Gastrocnemius medialis (tissue), 4 donors: ENCODE measurements at regions not wholly inside any gene's neighbourhood (a gene's known extent, or its start where the extent isn't known, plus 50 kb on each side); places are given as distances from the start of the nearest gene placed in this dataset.

Source experiments
- POLR2A ChIP-seq, 2 donors: fragments of 450-650 bp; IDR thresholded peaks; one replicate each; pipeline ENCODE4 v1.6.1; 2017; ENCODE audit warnings: antibody characterized with exemption in 2 of 2, mild to moderate bottlenecking in 2 of 2, moderate library complexity in 2 of 2
- TF ChIP-seq, protein P1 (sequence below), 5 experiments: fragments of 450-650 bp in 3 of 5; fragments of 200-600 bp in 2 of 5; sonication (generic) in 2 of 5; IDR thresholded peaks in 4 of 5; conservative IDR thresholded peaks in 1 of 5; 1 replicate in 4 of 5; 2 replicates in 1 of 5; pipeline ENCODE4 v1.5.1; 2016 to 2019; ENCODE audit warnings: antibody characterized with exemption in 5 of 5, mild to moderate bottlenecking in 3 of 5, moderate library complexity in 3 of 5

DNA sequence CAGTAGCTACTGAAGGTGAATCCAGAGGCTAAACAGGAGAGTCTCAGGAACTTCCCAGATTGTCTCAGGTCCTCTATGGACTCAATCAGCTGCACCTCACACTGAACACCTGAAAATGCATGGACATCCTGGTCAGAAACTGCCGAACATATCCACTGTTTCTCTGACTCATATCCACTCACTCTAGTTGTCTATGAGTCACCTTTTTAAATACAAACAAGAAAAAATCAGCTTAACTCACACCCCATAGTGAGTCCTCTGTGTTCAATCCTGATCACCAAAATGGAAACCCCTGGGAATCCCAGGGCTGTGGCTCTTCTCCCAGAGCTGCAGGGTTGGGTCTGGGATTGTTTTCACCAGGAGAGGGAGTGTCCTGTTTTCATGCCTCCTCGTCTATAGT is 556.7 kb downstream of the TMEM121 start:
- TF ChIP-seq, protein P1, sequence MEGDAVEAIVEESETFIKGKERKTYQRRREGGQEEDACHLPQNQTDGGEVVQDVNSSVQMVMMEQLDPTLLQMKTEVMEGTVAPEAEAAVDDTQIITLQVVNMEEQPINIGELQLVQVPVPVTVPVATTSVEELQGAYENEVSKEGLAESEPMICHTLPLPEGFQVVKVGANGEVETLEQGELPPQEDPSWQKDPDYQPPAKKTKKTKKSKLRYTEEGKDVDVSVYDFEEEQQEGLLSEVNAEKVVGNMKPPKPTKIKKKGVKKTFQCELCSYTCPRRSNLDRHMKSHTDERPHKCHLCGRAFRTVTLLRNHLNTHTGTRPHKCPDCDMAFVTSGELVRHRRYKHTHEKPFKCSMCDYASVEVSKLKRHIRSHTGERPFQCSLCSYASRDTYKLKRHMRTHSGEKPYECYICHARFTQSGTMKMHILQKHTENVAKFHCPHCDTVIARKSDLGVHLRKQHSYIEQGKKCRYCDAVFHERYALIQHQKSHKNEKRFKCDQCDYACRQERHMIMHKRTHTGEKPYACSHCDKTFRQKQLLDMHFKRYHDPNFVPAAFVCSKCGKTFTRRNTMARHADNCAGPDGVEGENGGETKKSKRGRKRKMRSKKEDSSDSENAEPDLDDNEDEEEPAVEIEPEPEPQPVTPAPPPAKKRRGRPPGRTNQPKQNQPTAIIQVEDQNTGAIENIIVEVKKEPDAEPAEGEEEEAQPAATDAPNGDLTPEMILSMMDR (IDR thresholded peaks at IDR 0.05 in 4 of 5, conservative IDR thresholded peaks at IDR 0.05 in 1 of 5), result no peak
- no peak for TF ChIP-seq POLR2A (IDR thresholded peaks at IDR 0.05)
